ENCODE measurements at regions not wholly inside any gene's neighbourhood (a gene's known extent, or its start where the extent isn't known, plus 50 kb on each side); places are given as distances from the start of the nearest gene placed in this dataset.
"Not testable (repeated sequence)": the region's sequence is repeated elsewhere in the genome, so short reads cannot be mapped to it uniquely, and the experiment has no call there.

- DNase-seq, result no peak
These were observed 90.5 kb upstream of the RANBP3L start for GRCh38 chr5:36392186-36392585.

- no peak for DNase-seq
These were observed 91.1 kb upstream of the RANBP3L start for GRCh38 chr5:36392818-36393217.

DNA sequence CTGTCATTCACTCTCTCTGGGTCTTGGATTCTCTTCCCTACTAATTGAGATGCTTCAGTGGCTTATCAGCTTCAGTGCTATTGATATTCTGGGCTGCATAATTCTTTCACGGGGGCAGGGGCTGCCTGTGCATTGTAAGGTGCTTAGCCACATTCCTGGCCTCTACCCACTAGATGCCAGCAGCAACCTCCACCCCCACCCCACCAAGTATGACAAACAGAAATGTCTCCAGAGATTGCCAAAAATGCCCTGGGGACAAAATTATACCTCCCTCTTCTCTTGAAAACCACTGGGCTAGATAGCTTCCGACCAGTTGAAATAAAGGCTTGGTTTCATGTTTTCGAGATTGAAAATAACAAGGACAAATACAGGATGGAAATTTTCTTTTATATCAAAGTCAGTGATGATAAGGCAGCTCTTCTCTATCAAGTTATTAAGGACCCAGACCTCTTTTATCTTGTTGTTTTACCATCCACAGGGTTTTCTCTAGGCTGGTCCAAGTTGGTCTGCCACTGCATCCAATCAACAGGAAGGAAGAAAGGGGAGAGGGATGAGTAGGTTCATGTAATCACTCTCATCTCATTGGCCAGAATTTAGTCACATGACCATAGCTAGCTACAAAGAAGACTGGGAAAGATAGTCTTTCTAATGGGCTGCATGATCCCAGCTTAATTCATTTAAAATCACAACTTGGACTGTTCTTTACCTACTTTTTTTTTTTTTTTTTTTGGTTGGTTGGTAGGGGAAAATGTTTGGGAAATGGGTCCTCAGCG, 92.1 kb upstream of the RANBP3L start:
- no peak for DNase-seq

GRCh38 chr5:36395260-36395659, 93.6 kb upstream of the RANBP3L start:
- peak in 2 of 3 experiments; percentile 25 to 76 for DNase-seq

- DNase-seq, result not testable (repeated sequence)
These were observed 94.2 kb upstream of the RANBP3L start for GRCh38 chr5:36395947-36396346.

DNA sequence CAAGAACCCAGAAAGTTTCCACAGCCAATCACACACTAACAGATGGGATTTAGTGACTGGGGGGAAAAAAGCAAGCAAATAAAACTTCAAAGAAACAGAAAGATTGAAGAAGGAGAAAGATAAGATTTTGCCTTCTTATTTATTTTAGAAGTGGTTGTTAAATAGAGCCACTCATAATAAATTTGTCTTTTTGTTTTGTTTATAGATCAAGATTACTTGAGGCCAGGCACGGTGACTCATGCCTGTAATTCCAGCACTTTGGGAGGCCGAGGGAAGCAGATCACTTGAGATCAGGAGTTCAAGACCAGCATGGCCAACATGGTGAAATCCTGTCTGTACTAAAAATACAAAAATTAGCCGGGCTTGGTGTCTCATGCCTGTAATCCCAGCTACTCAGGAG, 94.9 kb upstream of the RANBP3L start:
- no peak for DNase-seq

GRCh38 chr5:36397901-36398536, 96.3 kb upstream of the RANBP3L start:
- DNase-seq, result peak in 2 of 3 experiments; percentile 6 to 54

- no peak for DNase-seq
These were observed 100.8 kb upstream of the RANBP3L start for GRCh38 chr5:36402512-36402906.

DNA sequence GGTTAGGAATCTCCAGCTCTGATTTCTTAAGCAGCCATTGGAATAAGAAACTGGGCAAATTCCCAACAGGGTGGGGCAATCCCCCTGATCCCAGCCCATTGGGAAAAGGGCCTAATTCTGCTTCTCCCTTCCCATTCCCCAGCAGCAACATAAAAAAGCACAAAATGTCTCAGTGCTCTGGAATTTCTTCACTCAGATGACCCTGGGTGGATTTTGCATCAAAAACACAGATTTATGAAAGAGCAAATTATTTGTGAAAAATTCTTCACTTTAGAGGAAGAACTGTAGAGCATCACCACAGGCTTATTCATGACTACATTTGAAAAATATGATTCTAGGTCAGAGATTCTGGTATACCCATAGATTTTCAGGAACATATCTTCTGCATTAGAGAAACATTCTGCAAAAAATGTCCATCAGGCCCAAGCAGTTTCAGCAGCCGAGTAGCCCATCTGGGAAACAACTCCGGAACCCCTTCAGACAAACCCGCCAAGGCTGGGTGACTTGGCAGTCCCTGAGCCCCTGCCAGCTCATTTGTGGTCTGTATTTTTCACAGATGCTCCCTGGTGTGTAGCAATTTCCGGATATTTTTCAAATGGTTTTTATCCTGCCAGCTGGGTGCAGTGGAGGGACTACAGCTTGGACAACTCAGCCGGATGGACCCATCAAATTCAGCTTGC, 102.1 kb upstream of the RANBP3L start:
- no peak for DNase-seq

DNA sequence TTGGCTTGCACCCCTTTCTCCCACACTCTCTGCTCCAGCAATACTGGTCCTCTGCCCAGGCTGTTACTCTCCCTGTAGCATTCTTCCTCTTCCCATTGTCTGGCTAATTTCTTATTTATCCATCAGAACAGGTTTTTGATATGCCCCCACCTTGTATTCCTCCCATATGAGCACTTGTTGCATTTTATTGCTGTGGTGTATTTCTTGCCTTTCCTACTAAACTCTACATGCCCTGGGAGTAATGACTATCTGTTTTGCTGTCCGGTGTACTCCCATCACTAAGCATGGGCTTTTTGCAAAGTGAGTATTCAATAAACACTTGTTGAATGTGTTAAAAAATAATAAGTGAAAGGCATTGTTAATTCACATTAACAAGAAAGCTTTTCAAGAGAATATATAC, 104.3 kb upstream of the RANBP3L start:
- no peak for DNase-seq

GRCh38 chr5:36407396-36407795, 105.7 kb upstream of the RANBP3L start:
- no peak for DNase-seq

- DNase-seq, result not testable (repeated sequence)
These were observed 108.0 kb upstream of the RANBP3L start for GRCh38 chr5:36409711-36410110.

- DNase-seq, result not testable (repeated sequence)
These were observed 109.0 kb upstream of the RANBP3L start for GRCh38 chr5:36410672-36411071.

DNA sequence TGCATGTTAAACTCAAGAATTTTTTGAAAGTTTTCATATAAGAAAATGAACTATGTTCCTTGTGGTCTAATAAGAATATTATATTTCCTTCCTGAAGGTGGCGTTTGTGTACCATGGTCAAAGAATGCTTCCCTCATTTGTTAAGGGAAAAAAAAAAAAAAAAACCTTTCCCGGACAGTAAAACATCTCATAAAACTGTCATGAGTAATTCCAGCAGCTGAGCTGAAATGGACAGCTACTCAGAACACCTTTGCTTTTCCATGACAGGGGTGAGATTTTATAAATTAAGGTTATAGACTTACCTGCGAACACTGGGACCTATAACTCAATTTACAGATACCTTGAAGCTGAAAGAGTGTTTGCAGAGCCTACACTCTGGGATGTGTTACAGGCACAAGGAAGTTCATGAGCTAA, 113.2 kb upstream of the RANBP3L start:
- peak in 2 of 3 experiments; percentile 4 to 70 for DNase-seq

- no peak for DNase-seq
These were observed 114.9 kb upstream of the RANBP3L start for GRCh38 chr5:36416605-36417004.

DNA sequence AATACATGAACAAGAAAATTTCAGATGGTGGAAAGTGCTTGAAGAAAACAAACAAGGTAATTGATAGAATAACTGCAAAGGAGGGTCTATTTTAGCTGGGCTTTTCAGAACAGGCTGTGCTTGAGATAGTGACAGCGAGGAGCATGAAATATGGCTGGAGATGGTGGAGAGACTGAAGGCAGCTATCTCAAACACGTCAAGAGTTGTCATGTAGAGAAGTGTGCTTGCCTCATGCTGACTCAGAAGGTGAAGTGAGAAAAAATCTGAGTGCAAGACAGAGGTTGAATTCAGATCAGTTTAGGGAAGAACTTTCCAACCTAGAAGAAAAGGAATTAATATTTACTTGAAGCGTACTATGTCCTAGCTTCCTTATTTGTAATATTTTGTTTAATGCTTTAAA, 115.5 kb upstream of the RANBP3L start:
- no peak for DNase-seq

- no peak for DNase-seq
These were observed 116.0 kb upstream of the RANBP3L start for GRCh38 chr5:36417668-36418067.

- DNase-seq, result no peak
These were observed 116.7 kb upstream of the RANBP3L start for GRCh38 chr5:36418152-36418979.

- no peak for DNase-seq
These were observed 119.6 kb upstream of the RANBP3L start for GRCh38 chr5:36421256-36421655.

DNA sequence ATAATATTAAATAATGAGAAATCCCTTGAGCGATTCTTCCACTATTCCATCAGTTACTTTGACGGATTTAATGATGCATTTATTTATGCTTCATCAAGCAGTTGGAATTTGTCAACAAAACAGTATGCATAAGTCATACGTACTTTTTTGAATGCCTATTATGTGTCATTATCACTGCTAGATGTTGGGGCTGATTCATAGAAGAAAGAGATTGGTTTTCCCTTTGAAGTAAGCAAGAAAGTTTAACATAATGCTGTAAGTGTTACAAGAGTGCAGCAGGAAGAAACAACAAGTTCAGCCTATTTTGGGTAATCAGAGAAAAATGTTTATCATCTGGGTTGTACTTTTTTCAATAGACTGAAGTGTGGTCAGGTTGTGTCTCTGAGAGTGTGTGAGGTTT, 121.2 kb upstream of the RANBP3L start:
- no peak for DNase-seq

- DNase-seq, result no peak
These were observed 122.0 kb upstream of the RANBP3L start for GRCh38 chr5:36423578-36424307.

DNA sequence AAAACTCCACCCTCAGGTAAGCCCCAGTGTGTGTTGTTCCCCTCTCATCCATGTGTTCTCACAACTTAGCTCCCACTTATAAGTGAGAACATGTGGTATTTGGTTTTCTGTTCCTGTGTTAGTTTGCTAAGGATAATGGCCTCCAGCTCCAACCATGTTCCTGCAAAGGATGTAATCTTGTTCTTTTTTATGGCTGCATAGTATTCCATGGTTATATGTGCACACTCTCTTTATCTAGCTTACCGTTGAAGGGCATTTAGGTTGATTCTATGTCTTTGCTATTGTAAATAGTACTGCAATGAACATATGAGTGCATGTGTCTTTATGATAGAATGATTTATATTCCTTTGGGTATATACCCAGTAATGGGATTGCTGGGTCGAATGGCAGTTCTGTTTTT, 124.4 kb upstream of the RANBP3L start:
- DNase-seq, result not testable (repeated sequence)

Data from NCI-H1417 (cell line).